HepG2 (cell line): ENCODE measurements at regions not wholly inside any gene's neighbourhood (a gene's known extent, or its start where the extent isn't known, plus 50 kb on each side); places are given as distances from the start of the nearest gene placed in this dataset.

Experiments used
- ATAC-seq: fragments of 200-7000 bp; cut with Tn5 transposase; 3 replicates; pipeline ENCODE4 v1.9.1; 2020; ENCODE audit warnings: mild to moderate bottlenecking, moderate library complexity
- BruUV-seq: library from RNA; stranded (reverse); fragments of 400-500 nt; replicated peaks from 2 replicates; lab custom pipeline; 2021; lab: Mats Ljungman, UMichigan
- CTCF ChIA-PET: fragments of 300-600 bp; formaldehyde crosslinking; extraction: SDS; loops from one replicate; lab custom pipeline; 2021; ENCODE audit warnings: low total read pairs, inconsistent platforms, low intra/inter-chr PET ratio; lab: Yijun Ruan, JAX
- POLR2A ChIA-PET: fragments of 350-600 bp; sonication (Branson Sonifier 250); formaldehyde crosslinking; loops from one replicate; lab custom pipeline; 2020; ENCODE audit warnings: antibody characterized with exemption, inconsistent platforms; lab: Yijun Ruan, JAX
- DNase-seq: peaks from one replicate; pipeline ENCODE4 v3.0.0-alpha.2; 2015; ENCODE audit warnings: low spot score
- FAIRE-seq: peaks from 3 replicates; lab custom pipeline; 2011; peaks lifted over from hg19 to GRCh38; lab: Jason Lieb, UNC
- H2AFZ ChIP-seq: one replicate; pipeline ENCODE4 v1.6.1; 2011; ENCODE audit warnings: low read length, inconsistent platforms
- H3K27ac ChIP-seq: fragments of 300-600 bp; 3 replicates; pipeline ENCODE4 v1.8.0; 2011; ENCODE audit warnings: mixed run types, mild to moderate bottlenecking, mixed read lengths, low read length, inconsistent platforms; ENCODE audit not compliant: insufficient read depth; ENCODE audit errors: extremely low read length
- H3K27me3 ChIP-seq, 2 experiments: fragments of 200-600 bp in 1 of 2; 2 replicates in 1 of 2; 3 replicates in 1 of 2; pipeline versions ENCODE4 v1.6.0 to v1.8.0; 2011; ENCODE audit warnings: low read length in 2 of 2, mild to moderate bottlenecking in 2 of 2, moderate library complexity in 2 of 2, inconsistent platforms in 1 of 2; ENCODE audit not compliant: insufficient read depth in 2 of 2, control insufficient read depth in 1 of 2
- H3K36me3 ChIP-seq, 2 experiments: fragments of 200-600 bp in 1 of 2; replicated peaks in 1 of 2; 2 replicates in 1 of 2; 3 replicates in 1 of 2; pipeline versions ENCODE4 v1.5.1 to v1.8.0; 2011; ENCODE audit warnings: low read length in 2 of 2, inconsistent platforms in 1 of 2; ENCODE audit not compliant: insufficient read depth in 2 of 2, control insufficient read depth in 1 of 2
- H3K4me1 ChIP-seq: 2 replicates; pipeline ENCODE4 v1.5.1; 2012; ENCODE audit warnings: low read length, inconsistent platforms; ENCODE audit not compliant: insufficient read depth
- H3K4me2 ChIP-seq: 2 replicates; pipeline ENCODE4 v1.6.0; 2011; ENCODE audit warnings: low read depth, low read length, inconsistent platforms
- H3K4me3 ChIP-seq, 3 experiments: fragments of 200-600 bp in 1 of 3; sonication (generic), shearing (Covaris generic) in 1 of 3; replicated peaks in 1 of 3; 2 replicates each; pipeline ENCODE4 v1.5.1; 2011 to 2016; ENCODE audit warnings: low read length in 3 of 3, inconsistent platforms in 2 of 3, low read depth in 2 of 3, mild to moderate bottlenecking in 2 of 3, control low read depth in 1 of 3, mixed read lengths in 1 of 3; ENCODE audit not compliant: insufficient read depth in 1 of 3
- H3K79me2 ChIP-seq: one replicate; pipeline ENCODE4 v1.6.1; 2011; ENCODE audit warnings: low read length, inconsistent platforms; ENCODE audit not compliant: insufficient read depth
- H3K9ac ChIP-seq: 2 replicates; pipeline ENCODE4 v1.6.0; 2011; ENCODE audit warnings: mild to moderate bottlenecking, low read depth, low read length, inconsistent platforms; ENCODE audit not compliant: insufficient read depth
- H3K9me3 ChIP-seq: 2 replicates; pipeline ENCODE4 v1.5.1; 2012; ENCODE audit warnings: mild to moderate bottlenecking, low read length
- H4K20me1 ChIP-seq: 2 replicates; pipeline ENCODE4 v1.6.0; 2011; ENCODE audit warnings: inconsistent platforms, mild to moderate bottlenecking, low read length, moderate library complexity; ENCODE audit not compliant: insufficient read depth
- ATF3 ChIP-seq: sonication (generic); formaldehyde crosslinking; IDR thresholded peaks from 2 replicates; pipeline ENCODE4 v1.4.0; 2020; ENCODE audit warnings: missing genetic modification reagents
- KLF11 ChIP-seq: IDR thresholded peaks from 2 replicates; pipeline ENCODE4 v1.6.1; 2016; ENCODE audit warnings: missing compliant biosample characterization
- NCOA1 ChIP-seq: sonication (generic); formaldehyde crosslinking; IDR thresholded peaks from 2 replicates; pipeline ENCODE4 v1.9.0; 2021; ENCODE audit warnings: missing genetic modification reagents
- NFAT5 ChIP-seq: sonication (generic); formaldehyde crosslinking; IDR thresholded peaks from 2 replicates; pipeline ENCODE4 v1.4.0; 2020; ENCODE audit warnings: missing genetic modification reagents
- RBAK ChIP-seq: sonication (generic); formaldehyde crosslinking; IDR thresholded peaks from 2 replicates; pipeline ENCODE4 v1.5.1; 2020; ENCODE audit warnings: mild to moderate bottlenecking, missing genetic modification reagents
- TBX2 ChIP-seq: sonication (generic); formaldehyde crosslinking; IDR thresholded peaks from 2 replicates; pipeline ENCODE4 v1.5.0; 2020; ENCODE audit warnings: missing genetic modification reagents, mild to moderate bottlenecking, borderline replicate concordance
- ZBTB38 ChIP-seq: sonication (generic); formaldehyde crosslinking; IDR thresholded peaks from 2 replicates; pipeline ENCODE4 v1.5.1; 2020; ENCODE audit warnings: mild to moderate bottlenecking, missing genetic modification reagents
- ZBTB43 ChIP-seq: sonication (generic); formaldehyde crosslinking; conservative IDR thresholded peaks from 2 replicates; pipeline ENCODE4 v1.4.0; 2020; ENCODE audit warnings: missing genetic modification reagents
- ZFP90 ChIP-seq: sonication (generic); formaldehyde crosslinking; IDR thresholded peaks from 2 replicates; pipeline ENCODE4 v1.8.0; 2022; ENCODE audit warnings: missing genetic modification reagents, mild to moderate bottlenecking, inconsistent platforms, borderline replicate concordance
- ZNF619 ChIP-seq: sonication (generic); formaldehyde crosslinking; IDR thresholded peaks from 2 replicates; pipeline ENCODE4 v1.4.0; 2020; ENCODE audit warnings: mild to moderate bottlenecking, missing genetic modification reagents
- ZNF687 ChIP-seq: sonication (generic); formaldehyde crosslinking; IDR thresholded peaks from 2 replicates; pipeline ENCODE4 v1.5.1; 2020; ENCODE audit warnings: mild to moderate bottlenecking, missing genetic modification reagents, moderate library complexity
- WGBS: methylation state at CpG from one replicate; pipeline ENCODE4 v1.1.6; 2017; ENCODE audit warnings: low lambda C conversion rate; 5-methylcytosine and 5-hydroxymethylcytosine counted together
- in situ Hi-C: cut with HindIII; loops from 2 replicates; pipeline ENCODE4 v1.10.0; 2017; ENCODE audit warnings: low pct_unique_long_range_greater_than_20kb; ENCODE audit not compliant: extremely low pct_ligation_motif_present
- intact Hi-C: fragments of 100-400 bp; cut with micrococcal nuclease; formaldehyde crosslinking; loops from one replicate; pipeline ENCODE4 v1.10.0; 2022; ENCODE audit not compliant: unreplicated experiment

GRCh38 chr6:137751768-137752560, 115.1 kb upstream of the TNFAIP3 start:
- FAIRE-seq, result no peak
- no peaks in the 10 kb centered on the region for H3K36me3 ChIP-seq
- H2AFZ ChIP-seq, result peak overlapping the region; percentile 69
- no TSS peak for BruUV-seq
- H3K27me3 ChIP-seq, result no peaks in the 10 kb centered on the region
- intact Hi-C loops (no loop called here), in situ Hi-C loops (no loop called here)
- peak; percentile 93 for ATAC-seq
- H3K4me1 ChIP-seq, result peaks cover 27% of the 10 kb centered on the region
- H3K27ac ChIP-seq, result peak overlapping the region; percentile 51
- no peaks in the 10 kb centered on the region for H4K20me1 ChIP-seq
- H3K4me3 ChIP-seq, result no peak overlapping the region
- peak overlapping the region; percentile 16; the same call in 1 of the 2 replicates for H3K4me2 ChIP-seq
- WGBS, result 66% methylated on average over 8 of the region's 8 CpGs
- peak; percentile 62 for DNase-seq
- H3K79me2 ChIP-seq, result no peaks in the 10 kb centered on the region
- H3K9ac ChIP-seq, result peak overlapping the region; percentile 17; the same call in 1 of the 2 replicates
- ChIA-PET POLR2A (interaction anchor here (0.8 to 1.8 kb wide), 3 partner anchors 29 to 115 kb away, joined by 3 to 6 read pairs (median 3); partner anchors contain the start of gene TNFAIP3), CTCF (no interaction called here)
- no peaks in the 10 kb centered on the region for H3K9me3 ChIP-seq
- peak; percentile 84 for TF ChIP-seq ZNF687 (CRISPR knock-in tag)
- TF ChIP-seq KLF11 (CRISPR knock-in tag), result 0 out of 2 replicates have a peak, but pooled peaks have one; percentile 66
- peak; percentile 13; the same call in 1 of the 2 replicates for TF ChIP-seq RBAK (CRISPR knock-in tag)
- 0 out of 2 replicates have a peak, but pooled peaks have one; percentile 11 for TF ChIP-seq TBX2 (CRISPR knock-in tag)
- no peak for TF ChIP-seq ATF3 (CRISPR knock-in tag)
- peak; percentile 57; the same call in 1 of the 2 replicates for TF ChIP-seq ZBTB38 (CRISPR knock-in tag)
- TF ChIP-seq ZFP90 (CRISPR knock-in tag), result peak; percentile 51; the same call in 1 of the 2 replicates
- 0 out of 2 replicates have a peak, but pooled peaks have one; percentile 23 for TF ChIP-seq ZBTB43 (CRISPR knock-in tag)
- peak; percentile 81; the same call in 1 of the 2 replicates for TF ChIP-seq NCOA1 (CRISPR knock-in tag)
- TF ChIP-seq NFAT5 (CRISPR knock-in tag), result 0 out of 2 replicates have a peak, but pooled peaks have one; percentile 24
- TF ChIP-seq ZNF619, result no peak
